OCI-LY1 (cell line): ENCODE measurements at regions not wholly inside any gene's neighbourhood (a gene's known extent, or its start where the extent isn't known, plus 50 kb on each side); places are given as distances from the start of the nearest gene placed in this dataset.

Experiments
- CTCF ChIP-seq: fragments of 200-600 bp; sonication (generic), shearing (Covaris generic); IDR thresholded peaks from 2 replicates; pipeline ENCODE4 v1.5.1; 2017; ENCODE audit warnings: mild to moderate bottlenecking, antibody characterized with exemption, low read length, moderate library complexity, mixed read lengths
- EZH2 ChIP-seq: fragments of 200-600 bp; sonication (generic), shearing (Covaris generic); IDR thresholded peaks from 2 replicates; pipeline ENCODE4 v1.8.0; 2017; ENCODE audit warnings: borderline replicate concordance, mixed run types, mild to moderate bottlenecking, antibody characterized with exemption, low read length, moderate library complexity, mixed read lengths

- TF ChIP-seq CTCF (no peak), EZH2 (no peak)
These were observed 784.6 kb upstream of the ZNF608 start for GRCh38 chr5:125530833-125531615.
